Right forelimb (tissue), 1 donor: ENCODE measurements at regions not wholly inside any gene's neighbourhood (a gene's known extent, or its start where the extent isn't known, plus 50 kb on each side); places are given as distances from the start of the nearest gene placed in this dataset.
"Not testable (repeated sequence)": the region's sequence is repeated elsewhere in the genome, so short reads cannot be mapped to it uniquely, and the experiment has no call there.

Experiments used
- DNase-seq: peaks from one replicate; pipeline ENCODE4 v3.0.0-alpha.2; 2018

GRCh38 chr13:68616600-68617222 is 1386.6 kb upstream of the PCDH9 start:
- DNase-seq = no peak

- no peak for DNase-seq
Measured at GRCh38 chr13:68609661-68610060, 1379.5 kb upstream of the PCDH9 start.

- no peak for DNase-seq
Measured at GRCh38 chr13:68608147-68608546, 1378.0 kb upstream of the PCDH9 start.

- no peak for DNase-seq
Measured at GRCh38 chr13:68597641-68598040, 1367.5 kb upstream of the PCDH9 start.

GRCh38 chr13:68588623-68589022 is 1358.5 kb upstream of the PCDH9 start:
- no peak for DNase-seq

GRCh38 chr13:68584776-68585175 is 1354.6 kb upstream of the PCDH9 start:
- no peak for DNase-seq

- DNase-seq = no peak
Measured at GRCh38 chr13:68574053-68574452, 1343.9 kb upstream of the PCDH9 start.

GRCh38 chr13:68551701-68552522 is 1321.8 kb upstream of the PCDH9 start:
- DNase-seq = no peak

- no peak for DNase-seq
Measured at GRCh38 chr13:68550330-68550729, 1320.2 kb upstream of the PCDH9 start.

GRCh38 chr13:68540244-68540643 is 1310.1 kb upstream of the PCDH9 start:
- DNase-seq = no peak

GRCh38 chr13:68535329-68535728 is 1305.2 kb upstream of the PCDH9 start:
- DNase-seq = no peak

GRCh38 chr13:68527167-68527566 is 1297.0 kb upstream of the PCDH9 start:
- not testable (repeated sequence) for DNase-seq

GRCh38 chr13:68523838-68524424 is 1293.8 kb upstream of the PCDH9 start:
- DNase-seq = no peak

GRCh38 chr13:68522184-68522583 is 1292.0 kb upstream of the PCDH9 start:
- DNase-seq = no peak

GRCh38 chr13:68509734-68510621 is 1279.8 kb upstream of the PCDH9 start:
- DNase-seq = no peak

- no peak for DNase-seq
Measured at GRCh38 chr13:68506888-68507551, 1276.9 kb upstream of the PCDH9 start.

GRCh38 chr13:68490594-68490993 is 1260.5 kb upstream of the PCDH9 start:
- no peak for DNase-seq

- DNase-seq = no peak
Measured at GRCh38 chr13:68481130-68481529, 1251.0 kb upstream of the PCDH9 start.

GRCh38 chr13:68473834-68474326 is 1243.7 kb upstream of the PCDH9 start:
- DNase-seq = no peak

GRCh38 chr13:68467160-68467559 is 1237.0 kb upstream of the PCDH9 start:
- no peak for DNase-seq

- no peak for DNase-seq
Measured at GRCh38 chr13:68440874-68441273, 1210.7 kb upstream of the PCDH9 start.

GRCh38 chr13:68439817-68440216 is 1209.7 kb upstream of the PCDH9 start:
- no peak for DNase-seq
